Mesodermal cell (in vitro differentiated cells): ENCODE measurements at regions not wholly inside any gene's neighbourhood (a gene's known extent, or its start where the extent isn't known, plus 50 kb on each side); places are given as distances from the start of the nearest gene placed in this dataset.

ENCODE experiments used
- H3K27ac ChIP-seq: 2 replicates; pipeline ENCODE4 v1.7.0; 2013; ENCODE audit warnings: mild to moderate bottlenecking, low read depth, low read length, moderate library complexity; ENCODE audit not compliant: severe bottlenecking
- H3K36me3 ChIP-seq: 2 replicates; pipeline ENCODE4 v1.7.1; 2013; ENCODE audit warnings: mild to moderate bottlenecking, low read length, moderate library complexity; ENCODE audit not compliant: control insufficient read depth, insufficient read depth
- H3K4me1 ChIP-seq: one replicate; pipeline ENCODE4 v1.7.1; 2013; ENCODE audit warnings: mild to moderate bottlenecking, low read length; ENCODE audit not compliant: insufficient read depth, control insufficient read depth, poor library complexity, severe bottlenecking
- H3K4me3 ChIP-seq: 2 replicates; pipeline ENCODE4 v1.7.0; 2013; ENCODE audit warnings: low read length, control low read depth, mild to moderate bottlenecking; ENCODE audit not compliant: insufficient read depth, poor library complexity, severe bottlenecking; ENCODE audit errors: extremely low read depth
- H3K9me3 ChIP-seq: 2 replicates; pipeline ENCODE4 v1.7.1; 2013; ENCODE audit warnings: mild to moderate bottlenecking, low read length, moderate library complexity; ENCODE audit not compliant: control insufficient read depth
- WGBS, 2 experiments: methylation state at CpG; one replicate each; pipeline ENCODE4 v1.1.5; 2013; ENCODE audit warnings: missing lambda C conversion rate in 2 of 2; ENCODE audit not compliant: insufficient coverage in 2 of 2; 5-methylcytosine and 5-hydroxymethylcytosine counted together

- no CpG with 5 or more reads among the region's 2 CpGs for WGBS, 2 experiments
- Histone ChIP-seq H3K4me3 (no peak overlapping the region), H3K9me3 (no peaks in the 10 kb centered on the region), H3K27ac (no peak overlapping the region), H3K4me1 (peaks cover 5% of the 10 kb centered on the region), H3K36me3 (no peaks in the 10 kb centered on the region)
Observed at GRCh38 chr15:97174886-97175540, 785.5 kb upstream of the ARRDC4 start.

GRCh38 chr15:97177151-97177577, 783.3 kb upstream of the ARRDC4 start:
- H3K27ac ChIP-seq, result peak overlapping the region; percentile 69
- no peaks in the 10 kb centered on the region for H3K9me3 ChIP-seq
- 29 to 34% methylated on average over 7 to 11 of the region's 11 CpGs for WGBS, 2 experiments
- H3K36me3 ChIP-seq, result no peaks in the 10 kb centered on the region
- no peak overlapping the region for H3K4me3 ChIP-seq
- H3K4me1 ChIP-seq, result peaks cover 5% of the 10 kb centered on the region

DNA sequence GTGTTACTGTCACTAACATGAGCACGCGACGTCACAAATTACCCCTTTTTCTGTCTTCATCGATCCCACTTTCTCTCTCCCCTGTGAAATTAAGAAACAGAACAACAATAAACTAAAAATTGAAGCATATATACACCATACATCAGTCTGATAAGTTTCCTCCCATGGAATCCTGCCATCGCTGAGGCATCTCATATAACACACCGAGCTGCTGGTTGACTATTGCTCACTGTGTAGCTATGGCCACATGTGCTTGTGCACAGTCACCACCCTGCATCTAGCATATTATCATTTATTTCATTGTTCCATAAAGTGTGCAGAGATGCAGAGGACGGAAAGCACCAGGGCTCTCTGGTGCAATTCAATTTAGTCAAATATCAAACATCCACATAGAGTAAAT, 777.9 kb upstream of the ARRDC4 start:
- H3K9me3 ChIP-seq, result no peaks in the 10 kb centered on the region
- H3K4me1 ChIP-seq, result peaks cover 2% of the 10 kb centered on the region
- H3K4me3 ChIP-seq, result no peak overlapping the region
- WGBS, 2 experiments, result 91 to 96% methylated on average over 5 to 7 of the region's 7 CpGs
- H3K27ac ChIP-seq, result no peak overlapping the region
- no peaks in the 10 kb centered on the region for H3K36me3 ChIP-seq

- no peak overlapping the region for H3K27ac ChIP-seq
- no peaks in the 10 kb centered on the region for H3K9me3 ChIP-seq
- WGBS, 2 experiments, result no CpG with 5 or more reads among the region's 3 CpGs
Observed at GRCh38 chr15:97189162-97189780, 771.2 kb upstream of the ARRDC4 start.

GRCh38 chr15:97194750-97195149, 765.8 kb upstream of the ARRDC4 start:
- no CpG with 5 or more reads among the region's 1 CpG for WGBS, 2 experiments
- Histone ChIP-seq H3K9me3 (no peaks in the 10 kb centered on the region), H3K4me1 (no peaks in the 10 kb centered on the region), H3K36me3 (no peaks in the 10 kb centered on the region), H3K27ac (no peak overlapping the region), H3K4me3 (no peak overlapping the region)

More at GRCh38 chr15:97189162-97189780, 771.2 kb upstream of the ARRDC4 start:
- no peaks in the 10 kb centered on the region for H3K4me1 ChIP-seq
- H3K4me3 ChIP-seq, result no peak overlapping the region
- H3K36me3 ChIP-seq, result no peaks in the 10 kb centered on the region

DNA sequence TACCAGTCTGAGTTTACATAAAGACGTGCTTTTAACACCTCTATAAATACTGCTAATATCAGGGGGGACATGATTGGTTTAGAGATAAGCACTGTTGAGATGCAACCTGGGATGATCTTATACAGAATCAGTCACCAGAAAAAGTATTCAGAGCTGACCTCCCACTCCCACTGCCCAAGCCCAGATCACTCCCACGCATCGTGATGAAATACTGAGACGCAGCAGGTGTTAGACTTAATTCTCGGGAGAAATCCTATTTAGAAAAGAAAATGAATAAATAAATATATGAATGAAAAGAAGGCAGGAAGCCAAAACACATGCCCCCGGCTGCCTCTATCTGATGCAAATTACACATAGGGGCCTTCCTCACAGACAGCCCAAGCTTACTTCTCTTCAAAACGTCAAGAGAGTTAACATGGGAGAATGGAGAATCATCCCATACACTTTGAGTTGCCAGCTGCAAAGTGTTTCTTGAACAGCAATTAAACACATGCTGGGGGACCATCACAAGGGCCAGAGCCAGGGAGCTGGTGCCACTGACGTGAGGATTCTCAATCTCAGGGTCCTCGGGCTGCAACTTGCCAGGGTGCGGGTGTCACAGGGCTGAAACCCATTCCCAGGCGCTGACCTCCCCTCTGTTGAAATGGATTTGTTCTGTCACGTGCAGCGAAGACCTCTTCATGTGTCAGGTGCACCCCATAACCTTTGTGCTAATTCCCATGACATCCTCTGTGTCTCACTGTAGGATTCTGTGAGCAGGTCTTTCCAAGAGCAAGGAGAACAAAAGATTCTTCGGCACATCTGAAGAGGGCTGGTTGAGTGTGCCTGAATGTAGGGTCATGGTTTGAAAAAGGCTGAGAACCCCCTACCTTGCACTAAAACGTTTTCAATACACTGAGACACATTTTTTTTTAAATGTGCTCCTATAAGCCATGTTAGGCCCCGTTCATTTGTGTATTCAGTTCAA, 764.2 kb upstream of the ARRDC4 start:
- Histone ChIP-seq H3K27ac (no peak overlapping the region), H3K36me3 (no peaks in the 10 kb centered on the region), H3K9me3 (no peaks in the 10 kb centered on the region), H3K4me3 (no peak overlapping the region), H3K4me1 (no peaks in the 10 kb centered on the region)
- WGBS, 2 experiments, result 84 to 85% methylated on average over 6 to 7 of the region's 16 CpGs

- Histone ChIP-seq H3K4me1 (no peaks in the 10 kb centered on the region), H3K27ac (no peak overlapping the region), H3K9me3 (no peaks in the 10 kb centered on the region), H3K4me3 (no peak overlapping the region), H3K36me3 (no peaks in the 10 kb centered on the region)
- 100% methylated on average over 1 of the region's 3 CpGs; no CpG with 5 or more reads in 1 of the 2 experiments for WGBS, 2 experiments
Observed at GRCh38 chr15:97199393-97200051, 761.0 kb upstream of the ARRDC4 start.

DNA sequence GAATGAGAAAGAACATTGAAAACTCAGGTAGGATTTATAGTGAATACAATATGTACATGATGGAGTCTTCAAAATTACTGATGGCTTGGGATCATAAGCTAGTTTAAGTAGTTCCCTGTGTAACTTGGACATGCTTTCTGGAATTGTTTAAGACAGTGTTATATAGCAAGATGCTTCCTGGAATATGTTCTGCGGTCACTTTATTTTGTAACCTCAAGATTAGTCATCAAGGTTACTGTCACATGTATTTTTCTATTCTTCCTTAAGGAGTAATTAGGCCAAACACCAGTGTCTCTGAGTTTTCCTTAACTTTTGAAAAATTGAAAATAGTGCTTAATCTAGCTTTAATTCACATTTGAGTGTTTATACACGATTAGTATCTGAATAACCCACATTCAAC, 760.3 kb upstream of the ARRDC4 start:
- H3K9me3 ChIP-seq, result no peaks in the 10 kb centered on the region

GRCh38 chr15:97210277-97210676, 750.2 kb upstream of the ARRDC4 start:
- Histone ChIP-seq H3K36me3 (no peaks in the 10 kb centered on the region), H3K9me3 (no peaks in the 10 kb centered on the region), H3K4me3 (no peak overlapping the region), H3K4me1 (no peaks in the 10 kb centered on the region), H3K27ac (no peak overlapping the region)

More for the DNA sequence above, 760.3 kb upstream of the ARRDC4 start:
- no CpG with 5 or more reads among the region's 2 CpGs for WGBS, 2 experiments
- no peak overlapping the region for H3K27ac ChIP-seq
- no peaks in the 10 kb centered on the region for H3K36me3 ChIP-seq
- H3K4me1 ChIP-seq, result no peaks in the 10 kb centered on the region
- no peak overlapping the region for H3K4me3 ChIP-seq

DNA sequence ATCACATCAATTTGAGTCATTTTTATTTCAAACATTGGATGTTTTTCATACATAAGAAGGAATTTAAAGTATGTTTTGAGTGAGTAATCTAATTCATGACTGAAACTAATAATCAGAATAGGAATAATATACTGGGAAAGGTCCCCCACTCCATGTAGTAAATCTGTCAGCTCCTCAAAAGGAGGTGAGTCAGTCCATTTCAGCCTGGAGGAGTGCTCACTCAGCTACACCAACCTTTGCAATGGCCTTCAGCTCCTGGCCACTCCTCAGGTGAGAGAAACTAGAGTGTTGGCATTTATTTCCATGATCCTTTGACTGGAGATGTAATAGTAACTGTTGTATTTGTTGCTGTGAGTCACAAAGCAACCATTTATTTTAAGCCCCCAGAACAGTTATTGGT, 744.9 kb upstream of the ARRDC4 start:
- H3K27ac ChIP-seq, result no peak overlapping the region
- H3K4me1 ChIP-seq, result no peaks in the 10 kb centered on the region
- no peaks in the 10 kb centered on the region for H3K36me3 ChIP-seq
- no peak overlapping the region for H3K4me3 ChIP-seq
- H3K9me3 ChIP-seq, result no peaks in the 10 kb centered on the region
